HG02610 (cell line): ENCODE measurements at regions not wholly inside any gene's neighbourhood (a gene's known extent, or its start where the extent isn't known, plus 50 kb on each side); places are given as distances from the start of the nearest gene placed in this dataset.
"Not testable (repeated sequence)": the region's sequence is repeated elsewhere in the genome, so short reads cannot be mapped to it uniquely, and the experiment has no call there.

Experiments used
- ATAC-seq: cut with Tn5 transposase; IDR thresholded peaks from one replicate; pipeline ENCODE4 v1.9.1; 2021; ENCODE audit warnings: mild to moderate bottlenecking, moderate library complexity; ENCODE audit not compliant: unreplicated experiment

DNA sequence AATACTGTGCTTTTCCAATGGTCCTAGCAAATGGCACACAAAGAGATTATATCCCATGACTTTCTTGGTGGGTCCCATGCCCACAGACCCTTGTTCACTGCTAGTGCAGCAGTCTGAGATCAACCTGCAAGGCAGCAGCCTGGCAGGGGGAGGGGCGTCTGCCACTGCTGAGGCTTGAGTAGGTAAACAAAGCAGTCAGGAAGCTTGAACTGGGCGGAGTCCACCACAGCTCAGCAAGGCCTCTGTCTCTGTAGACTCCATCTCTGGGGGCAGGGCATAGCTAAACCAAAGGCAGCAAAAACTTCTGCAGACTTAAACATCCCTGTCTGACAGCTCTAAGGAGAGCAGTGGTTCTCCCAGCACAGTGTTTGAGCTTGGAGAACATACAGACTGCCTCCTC, 82.9 kb downstream of the ZNF737 start:
- ATAC-seq, result no peak

DNA sequence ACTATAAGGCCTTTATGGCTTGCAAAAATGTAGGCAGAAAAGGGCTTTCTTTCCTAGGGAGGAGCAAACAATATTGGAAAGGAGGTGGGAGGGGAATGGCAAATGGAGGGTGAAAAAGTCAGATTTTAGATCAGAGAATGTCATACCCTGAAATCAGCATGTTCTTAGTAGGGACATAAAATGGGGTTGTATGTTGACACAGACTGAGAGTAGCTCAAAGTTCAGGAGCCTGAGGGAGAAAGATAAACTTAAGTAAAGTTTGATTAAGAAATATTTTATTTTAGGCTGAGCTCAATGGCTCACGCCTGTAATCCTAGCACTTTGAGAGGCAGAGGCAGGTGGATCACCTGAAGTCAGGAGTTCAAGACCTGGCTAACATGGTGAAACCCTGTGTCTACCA, 83.8 kb downstream of the ZNF737 start:
- ATAC-seq, result no peak

DNA sequence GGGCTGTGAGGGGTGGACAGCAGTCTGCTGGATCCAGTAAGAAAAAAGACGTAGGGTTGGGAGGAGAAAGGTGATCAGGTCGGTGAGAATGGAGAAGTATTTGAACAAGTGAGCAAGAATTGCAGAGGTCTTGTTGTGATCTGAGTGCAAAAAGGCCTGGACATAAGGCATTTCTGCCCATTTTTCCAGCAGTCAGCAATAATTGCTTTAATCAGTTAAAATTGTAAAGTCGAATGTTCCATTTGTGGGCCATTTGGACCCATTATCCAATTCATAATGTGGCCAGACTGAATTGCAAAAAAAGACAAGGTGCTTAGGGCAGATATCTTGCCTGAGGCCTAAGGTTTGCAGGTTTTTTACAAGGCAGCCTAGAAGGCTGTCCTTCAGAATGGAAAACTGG, 86.1 kb downstream of the ZNF737 start:
- no peak for ATAC-seq

DNA sequence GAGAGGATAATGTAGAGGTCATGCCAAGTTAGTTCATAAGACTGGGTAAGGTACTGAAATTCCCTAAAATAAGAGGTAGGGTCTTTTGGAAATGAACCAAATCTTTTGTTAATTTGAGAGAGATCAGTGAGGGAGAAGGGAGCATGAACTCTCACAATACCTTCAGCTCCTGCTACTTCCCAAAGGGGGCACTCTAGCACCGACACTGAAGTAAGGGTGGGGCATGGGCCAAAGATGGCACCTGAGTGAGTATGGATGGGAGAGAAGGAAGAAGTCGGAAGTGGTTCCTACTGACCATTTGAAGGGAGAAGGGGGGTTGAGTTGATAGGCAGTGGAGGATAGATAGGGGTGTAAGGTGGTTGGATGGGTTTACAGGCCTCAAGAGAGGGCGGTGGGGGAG, 86.6 kb downstream of the ZNF737 start:
- ATAC-seq, result no peak

DNA sequence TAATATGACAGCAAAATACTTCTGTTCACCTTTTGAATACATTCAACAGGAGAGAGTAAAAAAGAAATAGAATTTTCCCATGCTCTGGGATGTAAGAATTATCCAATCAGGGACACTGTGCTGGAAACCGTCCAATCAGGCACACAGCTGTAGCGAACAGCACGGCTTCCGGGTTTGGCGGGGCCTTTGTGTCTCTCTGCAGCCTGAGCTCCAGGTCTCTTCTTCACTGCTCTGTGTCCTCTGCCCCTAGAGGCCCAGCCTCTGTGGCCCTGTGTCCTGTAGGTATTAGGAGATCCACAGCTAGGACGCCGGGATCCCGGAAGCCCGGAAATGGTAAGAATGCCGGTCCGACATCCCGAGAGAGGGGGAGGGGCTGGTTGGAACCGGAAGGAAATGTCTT, 92.7 kb downstream of the ZNF737 start:
- no peak for ATAC-seq

DNA sequence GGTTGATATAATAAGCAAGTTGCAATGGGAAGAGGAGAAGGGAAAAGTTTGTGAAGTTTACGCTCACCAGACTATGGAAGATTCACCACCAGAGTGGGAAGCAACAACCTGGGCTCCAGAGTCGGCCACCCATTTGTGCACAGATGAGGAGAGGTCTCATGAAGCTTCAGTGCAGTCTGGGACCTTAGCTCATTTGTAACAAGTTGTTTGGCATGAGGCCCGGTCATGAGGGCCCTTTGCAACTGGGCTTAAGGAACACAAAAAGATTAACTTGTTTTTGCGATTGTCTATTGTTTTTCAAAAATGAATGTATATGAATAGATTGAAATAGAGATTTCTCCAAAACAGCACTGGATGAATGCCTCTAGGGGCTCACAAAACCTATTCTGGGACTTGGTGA, 94.2 kb downstream of the ZNF737 start:
- ATAC-seq, result no peak

DNA sequence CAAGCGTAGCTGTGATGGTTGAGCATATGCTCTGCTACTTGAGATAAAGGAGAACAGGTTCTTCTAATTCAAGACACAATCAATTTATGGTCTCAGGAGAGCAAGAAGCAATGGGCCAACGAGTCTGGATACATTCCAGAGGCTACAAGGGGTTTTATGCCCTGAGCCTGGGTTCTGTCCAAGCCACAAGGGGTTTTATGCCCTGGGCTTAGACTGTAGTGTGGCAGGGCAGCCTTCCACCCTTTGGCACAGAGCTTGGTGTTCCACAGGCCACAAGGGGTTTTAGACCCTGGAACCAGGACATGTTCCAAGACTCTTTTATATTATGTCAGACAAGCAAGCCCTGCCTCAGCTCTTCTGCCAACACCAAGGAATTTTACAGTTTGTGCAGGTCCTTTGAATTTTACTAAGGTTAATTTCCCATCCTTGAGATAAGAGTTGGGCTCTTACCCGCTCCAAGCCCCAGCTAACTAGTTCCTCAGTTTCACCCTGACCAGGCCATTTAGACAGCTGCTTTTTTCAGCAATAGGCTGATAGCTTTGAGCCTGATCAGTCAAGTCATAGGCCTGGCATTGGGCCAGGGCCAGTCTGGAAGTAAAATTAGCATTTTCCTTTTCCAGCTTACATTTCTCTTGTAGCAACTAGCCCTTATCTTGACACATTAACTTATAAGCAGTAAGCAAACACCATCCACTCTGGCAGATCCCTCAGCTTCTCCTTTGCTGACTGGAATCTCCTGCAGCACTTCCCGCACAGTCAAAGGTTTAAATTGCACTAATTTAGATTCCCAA, 95.0 kb downstream of the ZNF737 start:
- ATAC-seq, result no peak

DNA sequence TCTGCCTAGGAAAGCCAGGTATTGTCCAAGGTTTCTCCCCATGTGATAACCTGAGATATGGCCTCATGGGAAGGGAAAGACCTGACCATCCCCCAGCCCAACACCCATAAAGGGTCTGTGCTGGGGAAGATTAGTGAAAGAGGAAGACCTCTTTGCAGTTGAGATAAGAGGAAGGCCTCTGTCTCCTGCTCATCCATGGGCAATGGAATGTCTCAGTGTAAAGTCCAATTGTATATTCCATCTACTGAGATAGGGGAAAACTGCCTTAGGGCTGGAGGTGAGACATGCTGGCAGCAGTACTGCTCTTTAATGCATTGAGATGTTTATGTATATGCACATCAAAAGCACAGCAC, 99.0 kb downstream of the ZNF737 start:
- ATAC-seq, result not testable (repeated sequence)

DNA sequence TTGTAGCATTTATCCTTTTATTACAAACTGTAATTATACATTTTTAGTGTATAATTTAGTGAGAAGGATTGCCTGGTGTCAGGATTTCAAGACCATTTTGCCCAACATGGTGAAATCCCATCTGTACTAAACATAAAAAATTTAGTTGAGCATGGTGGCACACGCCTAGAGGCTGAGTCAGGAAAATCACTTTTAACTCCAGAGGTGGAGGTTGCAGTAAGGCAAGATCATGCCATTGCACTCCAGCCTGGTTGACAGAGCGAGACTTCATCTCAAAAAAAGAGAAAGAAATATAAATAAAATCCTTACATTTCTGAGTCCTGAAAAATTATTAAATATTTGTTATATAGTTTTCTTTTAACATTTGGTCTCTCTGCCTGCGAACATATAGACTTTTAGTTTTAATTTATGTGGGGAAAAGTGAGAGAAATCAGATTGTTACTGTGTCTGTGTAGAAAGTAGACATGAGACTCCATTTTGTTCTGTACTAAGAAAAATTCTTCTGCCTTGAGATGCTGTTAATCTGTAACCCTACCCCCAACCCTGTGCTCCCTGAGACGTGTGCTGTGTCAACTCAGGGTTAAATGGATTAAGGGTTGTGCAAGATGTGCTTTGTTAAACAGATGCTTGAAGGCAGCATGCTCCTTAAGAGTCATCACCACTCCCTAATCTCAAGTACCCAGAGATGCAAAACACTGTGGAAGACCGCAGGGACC, 99.5 kb downstream of the ZNF737 start:
- not testable (repeated sequence) for ATAC-seq

DNA sequence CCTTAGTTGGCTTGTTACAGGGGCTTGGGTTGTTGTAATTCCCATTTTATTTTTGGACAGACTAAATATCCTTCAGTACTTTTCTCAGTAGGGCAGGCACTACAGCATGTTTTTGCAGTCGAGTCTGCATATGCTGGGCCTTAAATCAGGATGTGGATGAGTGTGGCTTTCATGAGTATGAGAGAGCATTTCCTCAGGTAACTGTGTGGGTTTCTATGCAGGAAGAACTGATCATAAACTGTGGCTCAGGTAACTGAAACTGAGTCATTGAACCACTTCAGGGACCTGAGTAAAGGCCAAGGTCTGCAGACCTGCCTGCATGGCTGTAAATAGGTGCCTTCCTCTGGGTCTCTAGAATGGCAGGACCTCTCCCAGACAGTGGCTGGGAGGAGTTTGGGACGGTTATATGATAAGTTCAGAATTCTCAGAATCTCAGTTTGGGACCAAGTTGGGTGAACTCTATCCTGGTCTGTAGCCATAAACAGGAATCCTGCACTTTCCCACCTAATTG, 112.1 kb downstream of the ZNF737 start:
- ATAC-seq, result no peak

DNA sequence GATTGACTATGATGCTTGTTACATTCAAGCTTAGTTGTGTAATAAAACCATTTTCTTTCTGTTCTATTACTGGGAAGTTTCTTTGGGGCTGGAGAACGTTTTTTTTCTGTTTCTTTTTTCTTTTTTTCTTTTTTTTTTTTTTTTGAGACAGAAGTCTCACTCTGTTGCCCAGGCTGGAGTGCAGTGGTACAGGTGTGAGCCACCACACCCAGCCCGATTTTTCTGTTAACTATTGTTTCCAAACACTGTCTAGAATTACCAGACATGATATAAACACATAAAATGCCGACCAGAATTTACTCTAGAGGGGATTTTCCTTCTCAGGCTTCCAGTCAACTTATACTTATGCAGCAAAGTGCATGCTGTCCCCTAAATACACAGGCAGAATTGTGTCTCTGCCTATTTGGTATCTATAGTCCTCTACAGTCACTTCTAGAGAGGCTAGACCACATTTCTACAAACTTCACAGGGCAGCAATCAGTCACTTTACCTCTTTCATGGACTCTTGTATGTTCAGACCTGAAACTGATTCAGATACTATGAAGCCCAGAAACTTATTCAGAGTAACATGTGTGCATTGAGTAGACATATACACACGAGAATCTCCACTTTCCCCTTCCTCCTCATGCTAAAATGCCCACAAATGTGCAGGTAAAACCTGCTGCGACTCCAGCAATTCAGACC, 121.2 kb downstream of the ZNF737 start:
- ATAC-seq, result no peak

DNA sequence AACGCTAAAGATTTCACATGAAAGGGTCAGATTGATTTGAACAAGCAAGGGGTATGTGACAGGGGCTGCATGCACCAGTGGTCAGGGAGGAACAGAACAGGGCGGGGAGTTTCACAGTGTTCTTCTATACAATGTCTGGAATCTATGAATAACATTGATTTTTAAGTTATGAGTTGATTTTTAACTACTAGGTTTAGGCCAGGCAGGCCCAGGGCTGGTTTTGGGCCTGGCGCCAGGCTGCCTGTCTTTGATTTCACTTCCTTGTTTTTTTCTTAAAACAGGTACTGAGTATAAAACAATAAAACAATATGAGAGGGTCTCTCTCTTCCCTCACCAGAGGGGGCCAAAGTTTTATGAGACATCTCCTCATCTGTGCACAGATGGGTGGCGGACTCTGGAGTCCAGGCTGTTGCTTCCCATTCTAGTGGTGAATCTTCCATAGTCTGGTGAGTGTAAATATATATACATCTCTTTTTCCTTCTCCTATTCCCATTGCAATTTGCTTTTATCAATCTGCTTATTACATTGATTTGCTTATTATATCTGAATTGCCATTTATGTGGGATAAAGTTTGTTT, 133.2 kb downstream of the ZNF737 start:
- not testable (repeated sequence) for ATAC-seq

DNA sequence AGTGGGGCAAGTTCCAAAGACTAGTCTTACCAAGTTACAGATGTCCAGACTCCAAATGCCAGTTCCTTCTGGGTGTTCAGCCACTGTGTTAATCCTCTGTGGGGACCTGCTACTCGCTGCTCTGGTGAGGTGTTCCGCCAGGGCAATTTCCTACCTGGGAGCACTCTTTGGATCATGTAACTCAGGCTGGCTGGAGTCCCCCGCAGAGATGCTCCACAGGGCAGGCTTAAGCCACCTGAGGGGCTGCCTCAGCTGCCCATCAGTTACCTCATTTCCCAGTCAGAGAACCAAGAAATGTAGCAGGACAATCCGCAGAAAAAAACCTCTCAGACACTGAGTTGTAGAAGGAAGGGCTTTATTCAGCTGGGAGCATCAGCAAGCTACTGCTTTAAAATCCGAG, 133.8 kb downstream of the ZNF737 start:
- no peak for ATAC-seq

DNA sequence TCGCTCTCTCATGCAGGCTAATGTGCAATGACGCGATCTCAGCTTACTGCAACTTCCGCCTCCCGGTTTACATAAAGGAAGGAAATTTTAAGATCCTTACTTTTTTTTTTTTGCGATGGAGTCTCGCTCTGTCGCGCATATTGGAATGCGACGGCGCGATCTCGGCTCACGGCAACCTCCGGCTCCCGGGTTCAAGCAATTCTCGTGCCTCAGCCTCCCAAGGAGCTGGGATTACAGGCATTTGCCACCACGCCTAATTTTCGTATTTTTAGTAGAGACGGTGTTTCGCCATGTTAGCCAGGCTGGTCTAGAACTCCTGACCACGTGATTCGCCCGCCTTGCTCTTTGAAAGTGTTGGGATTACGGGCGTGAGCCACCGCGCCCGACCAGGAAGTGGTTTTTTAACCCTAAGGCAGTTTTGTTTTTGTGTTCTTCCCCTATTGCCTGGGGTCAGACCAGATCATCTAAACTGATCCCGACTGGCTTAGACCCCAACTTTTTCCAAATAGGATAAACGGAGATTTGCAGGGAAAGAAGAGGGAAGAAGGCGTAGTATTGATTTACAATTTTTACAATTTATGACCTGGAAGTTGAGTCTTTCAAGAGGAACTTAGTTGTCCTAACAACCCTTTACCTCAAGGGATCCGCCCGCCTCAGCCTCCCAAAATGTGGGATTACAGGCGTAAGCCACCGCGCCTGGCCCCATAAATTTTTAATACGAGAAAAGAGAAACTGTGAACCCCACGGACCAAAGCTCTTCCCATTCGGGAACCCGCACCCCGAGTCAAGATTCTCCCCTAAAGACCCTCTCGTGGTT, 142.0 kb downstream of the ZNF737 start:
- ATAC-seq, result peak; percentile 28

DNA sequence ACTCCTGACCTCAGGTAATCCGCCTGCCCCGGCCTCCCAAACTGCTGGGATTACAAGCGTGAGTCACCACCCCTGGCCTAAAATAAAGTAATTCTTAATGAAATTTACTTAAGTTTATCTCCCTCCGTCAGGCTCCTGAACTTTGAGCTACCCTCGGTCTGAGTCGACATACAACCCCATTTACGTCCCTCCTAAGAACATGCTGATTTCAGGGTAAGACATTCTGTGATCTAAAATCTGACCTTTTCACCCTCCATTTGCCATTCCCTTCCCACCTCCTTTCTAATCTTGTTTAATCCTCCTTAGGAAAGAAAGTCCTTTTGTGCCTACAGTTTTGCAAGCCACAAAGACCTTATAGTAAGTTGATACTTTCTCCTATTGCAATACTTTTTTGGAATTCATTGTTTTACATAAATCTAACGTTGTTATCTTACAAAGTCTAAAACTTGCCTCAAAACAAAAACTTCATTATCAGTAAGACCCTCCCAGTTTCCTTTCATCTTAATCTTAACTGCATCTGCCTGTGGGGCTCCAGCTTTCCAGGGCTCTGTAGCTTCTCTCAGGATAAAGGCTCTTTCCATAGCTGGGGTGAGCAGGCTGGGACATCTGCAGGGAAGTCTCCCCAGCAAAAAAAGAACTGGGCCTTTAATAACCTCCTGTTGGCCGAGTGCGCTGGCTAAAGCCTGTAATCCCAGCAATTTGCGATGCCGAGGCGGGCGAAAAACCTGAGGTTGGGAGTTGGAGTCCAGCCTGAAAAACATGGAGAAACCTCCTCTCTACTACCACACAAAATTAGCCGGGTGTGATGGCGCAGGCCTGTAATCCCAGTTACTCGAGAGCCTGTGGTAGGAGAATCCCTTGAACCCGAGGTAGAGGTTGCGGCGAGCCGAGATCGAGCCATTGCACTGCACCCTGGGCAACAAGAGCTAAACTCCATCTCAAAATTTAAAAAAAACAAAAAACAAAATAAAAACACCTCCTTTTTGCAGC, 143.1 kb downstream of the ZNF737 start:
- no peak for ATAC-seq

DNA sequence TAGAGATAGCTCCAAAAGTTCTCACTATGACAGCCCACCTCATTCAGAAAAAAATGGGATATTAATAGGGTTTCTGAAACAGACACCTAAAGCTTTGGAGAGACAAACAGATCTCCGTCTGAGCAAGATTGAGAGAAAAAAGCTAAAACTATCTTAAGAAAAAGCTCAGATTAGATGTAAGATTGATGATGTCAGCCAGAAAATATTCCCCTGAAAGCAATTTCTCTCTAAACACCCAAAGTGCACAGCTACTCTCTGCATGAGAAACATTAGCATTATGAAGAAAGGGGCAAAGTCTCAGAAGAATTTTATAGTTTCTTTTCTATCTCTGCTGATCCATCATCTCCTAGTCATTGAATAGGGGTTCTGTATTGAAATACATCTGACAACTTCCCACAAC, 148.9 kb downstream of the ZNF737 start:
- no peak for ATAC-seq

DNA sequence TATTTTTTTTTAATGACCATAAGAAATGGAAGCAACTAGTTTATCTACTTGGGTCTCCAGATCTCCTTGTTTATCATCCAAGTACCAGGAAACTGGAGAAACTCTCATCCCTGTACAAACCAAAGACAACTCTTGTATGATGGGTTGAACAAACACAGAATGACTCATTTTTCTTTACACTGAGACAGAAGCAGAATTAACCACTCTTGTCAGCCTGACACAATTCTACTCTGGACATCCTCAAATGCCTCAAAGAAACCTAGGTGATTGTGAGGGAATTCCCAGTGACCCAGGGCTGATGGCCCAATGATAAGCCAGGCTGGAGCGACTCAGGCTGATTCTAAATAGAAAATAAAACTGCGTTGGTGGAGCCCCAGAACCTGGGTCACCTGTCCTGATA, 151.5 kb downstream of the ZNF737 start:
- ATAC-seq, result no peak

DNA sequence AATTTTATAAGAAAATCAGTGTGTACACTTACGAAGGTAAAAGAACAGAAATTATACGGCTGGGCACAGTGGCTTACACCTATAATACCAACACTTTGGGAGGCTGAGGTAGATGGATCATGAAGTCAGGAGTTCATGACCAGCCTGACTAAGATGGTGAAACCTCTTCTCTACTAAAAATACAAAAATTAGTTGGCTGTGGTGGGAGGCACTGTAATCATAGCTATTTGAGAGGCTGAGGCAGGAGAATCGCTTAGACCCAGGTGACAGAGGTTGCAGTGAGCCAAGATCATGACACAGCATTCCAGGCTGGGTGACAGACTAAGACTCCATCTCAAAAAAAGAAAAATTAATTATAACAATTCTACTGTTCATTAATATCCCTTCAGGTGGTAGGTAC, 151.9 kb downstream of the ZNF737 start:
- no peak for ATAC-seq

DNA sequence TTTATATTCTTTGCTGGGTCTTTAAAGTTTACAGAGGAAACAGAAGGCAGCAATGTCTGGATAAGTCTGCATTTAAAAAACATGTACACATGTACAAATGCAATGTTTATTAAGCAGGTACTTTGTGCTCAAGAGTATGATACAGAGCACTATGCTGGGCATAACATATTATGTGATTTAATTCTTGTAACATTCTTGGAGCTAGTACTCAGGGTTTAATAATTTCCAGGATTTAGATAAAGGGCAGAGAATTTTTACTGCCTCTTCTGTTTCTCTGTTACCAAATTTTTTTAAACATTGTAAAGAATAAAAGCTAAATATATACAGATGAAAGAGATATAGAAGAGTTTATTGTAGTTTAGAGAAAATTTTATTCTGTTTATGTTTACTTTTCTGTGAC, 152.7 kb downstream of the ZNF737 start:
- no peak for ATAC-seq
